HG02642 (cell line): ENCODE measurements at regions not wholly inside any gene's neighbourhood (a gene's known extent, or its start where the extent isn't known, plus 50 kb on each side); places are given as distances from the start of the nearest gene placed in this dataset.
A peak's percentile ranks its signal among the peaks of the same experiment; 100 is the strongest.

Experiments used
- ATAC-seq: cut with Tn5 transposase; IDR thresholded peaks from one replicate; pipeline ENCODE4 v1.9.1; 2021; ENCODE audit warnings: mild to moderate bottlenecking; ENCODE audit not compliant: unreplicated experiment, poor library complexity

GRCh38 chr3:18295171-18295920 is 129.8 kb downstream of the SATB1 start:
- peak; percentile 99 for ATAC-seq

GRCh38 chr3:18290157-18290556 is 135.0 kb downstream of the SATB1 start:
- no peak for ATAC-seq

- ATAC-seq: no peak
Measured at GRCh38 chr3:18288243-18288642, 136.9 kb downstream of the SATB1 start.

- ATAC-seq: no peak
Measured at GRCh38 chr3:18284716-18285115, 140.4 kb downstream of the SATB1 start.

GRCh38 chr3:18283680-18284079 is 141.5 kb downstream of the SATB1 start:
- no peak for ATAC-seq

- ATAC-seq: no peak
Measured at GRCh38 chr3:18282507-18282906, 142.6 kb downstream of the SATB1 start.

GRCh38 chr3:18279226-18279737 is 145.9 kb downstream of the SATB1 start:
- ATAC-seq: no peak

- ATAC-seq: no peak
Measured at GRCh38 chr3:18264853-18265252, 160.3 kb downstream of the SATB1 start.

- ATAC-seq: no peak
Measured at GRCh38 chr3:18264361-18264760, 160.8 kb downstream of the SATB1 start.

GRCh38 chr3:18258492-18258891 is 166.6 kb downstream of the SATB1 start:
- ATAC-seq: no peak

- no peak for ATAC-seq
Measured at GRCh38 chr3:18252578-18252977, 172.6 kb downstream of the SATB1 start.

- ATAC-seq: no peak
Measured at GRCh38 chr3:18250991-18251390, 174.1 kb downstream of the SATB1 start.

GRCh38 chr3:18249126-18249525 is 176.0 kb downstream of the SATB1 start:
- no peak for ATAC-seq

GRCh38 chr3:18247776-18248310 is 177.3 kb downstream of the SATB1 start:
- no peak for ATAC-seq

- no peak for ATAC-seq
Measured at GRCh38 chr3:18247139-18247695, 177.9 kb downstream of the SATB1 start.

- ATAC-seq: no peak
Measured at GRCh38 chr3:18246336-18247060, 178.6 kb downstream of the SATB1 start.

GRCh38 chr3:18245721-18246120 is 179.4 kb downstream of the SATB1 start:
- peak; percentile 46 for ATAC-seq

- ATAC-seq: no peak
Measured at GRCh38 chr3:18241837-18242236, 183.3 kb downstream of the SATB1 start.

GRCh38 chr3:18239674-18240073 is 185.5 kb downstream of the SATB1 start:
- no peak for ATAC-seq

- ATAC-seq: no peak
Measured at GRCh38 chr3:18238746-18239331, 186.3 kb downstream of the SATB1 start.

- ATAC-seq: no peak
Measured at GRCh38 chr3:18238332-18238731, 186.8 kb downstream of the SATB1 start.
